Activated B cell treated with CpG ODN at 0.5 μM for 24 hours (primary cell): ENCODE measurements at regions not wholly inside any gene's neighbourhood (a gene's known extent, or its start where the extent isn't known, plus 50 kb on each side); places are given as distances from the start of the nearest gene placed in this dataset.

ENCODE experiments used
- ATAC-seq: fragments of 200-7000 bp; cut with Tn5 transposase; one replicate; pipeline ENCODE4 v1.10.0; 2021; ENCODE audit warnings: low read depth, mild to moderate bottlenecking, moderate library complexity
- CTCF ChIA-PET: fragments of 350-600 bp; sonication (Branson Sonifier 250); formaldehyde crosslinking; loops from one replicate; lab custom pipeline; 2021; ENCODE audit warnings: antibody characterized with exemption; lab: Charles Lee
- POLR2A ChIA-PET: fragments of 350-600 bp; sonication (Branson Sonifier 250); formaldehyde crosslinking; loops from one replicate; lab custom pipeline; 2021; ENCODE audit warnings: antibody characterized with exemption; lab: Charles Lee
- DNase-seq: peaks from one replicate; pipeline ENCODE4 v3.0.0; 2022
- H3K27ac Mint-ChIP-seq: one replicate; pipeline ENCODE4 v1.8.0; 2020; ENCODE audit warnings: mixed read lengths
- H3K27me3 Mint-ChIP-seq: one replicate; pipeline ENCODE4 v1.8.0; 2021; ENCODE audit warnings: mixed read lengths
- H3K36me3 Mint-ChIP-seq: one replicate; pipeline ENCODE4 v1.8.0; 2021; ENCODE audit warnings: low read depth, mixed read lengths
- H3K4me1 Mint-ChIP-seq: one replicate; pipeline ENCODE4 v1.8.0; 2021; ENCODE audit warnings: mixed read lengths
- H3K4me3 Mint-ChIP-seq: one replicate; pipeline ENCODE4 v1.8.0; 2020; ENCODE audit warnings: mild to moderate bottlenecking, mixed read lengths
- H3K9me3 Mint-ChIP-seq: one replicate; pipeline ENCODE4 v1.8.0; 2020; ENCODE audit warnings: mixed read lengths
- intact Hi-C: fragments of 100-400 bp; cut with micrococcal nuclease; formaldehyde crosslinking; loops from one replicate; pipeline ENCODE4 v1.15.1; 2024
- TF ChIP-seq, protein P1 (sequence below): fragments of 200-600 bp; IDR thresholded peaks from one replicate; pipeline ENCODE4 v1.8.0; 2022; ENCODE audit warnings: antibody characterized with exemption, mild to moderate bottlenecking

DNA sequence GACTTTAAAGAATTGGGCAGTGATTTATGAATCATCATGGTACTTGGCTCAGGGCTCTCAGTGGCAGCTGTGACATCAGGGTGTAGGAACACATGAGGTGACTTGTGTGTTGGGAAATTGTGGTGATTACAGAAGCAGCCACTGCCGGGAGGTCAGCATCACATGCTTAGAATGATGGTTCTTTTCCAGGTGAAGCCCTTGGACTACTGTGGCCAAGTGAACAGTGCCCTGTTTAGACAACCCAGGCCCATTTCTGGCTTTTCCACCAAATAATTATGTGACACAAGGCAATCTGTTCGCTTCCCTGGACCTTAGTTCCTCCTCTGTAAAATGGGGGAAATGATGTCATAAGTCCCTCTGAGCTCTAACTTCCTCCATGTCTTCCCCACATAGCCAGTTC, 139.7 kb upstream of the ROPN1 start:
- ChIA-PET CTCF (no interaction called here), POLR2A (no interaction called here)
- H3K4me3 Mint-ChIP-seq: no peak overlapping the region
- no peak for DNase-seq
- no peaks in the 10 kb centered on the region for H3K9me3 Mint-ChIP-seq
- intact Hi-C loops: no loop called here
- no peak for ATAC-seq
- no peak overlapping the region for H3K27ac Mint-ChIP-seq
- TF ChIP-seq, protein P1, sequence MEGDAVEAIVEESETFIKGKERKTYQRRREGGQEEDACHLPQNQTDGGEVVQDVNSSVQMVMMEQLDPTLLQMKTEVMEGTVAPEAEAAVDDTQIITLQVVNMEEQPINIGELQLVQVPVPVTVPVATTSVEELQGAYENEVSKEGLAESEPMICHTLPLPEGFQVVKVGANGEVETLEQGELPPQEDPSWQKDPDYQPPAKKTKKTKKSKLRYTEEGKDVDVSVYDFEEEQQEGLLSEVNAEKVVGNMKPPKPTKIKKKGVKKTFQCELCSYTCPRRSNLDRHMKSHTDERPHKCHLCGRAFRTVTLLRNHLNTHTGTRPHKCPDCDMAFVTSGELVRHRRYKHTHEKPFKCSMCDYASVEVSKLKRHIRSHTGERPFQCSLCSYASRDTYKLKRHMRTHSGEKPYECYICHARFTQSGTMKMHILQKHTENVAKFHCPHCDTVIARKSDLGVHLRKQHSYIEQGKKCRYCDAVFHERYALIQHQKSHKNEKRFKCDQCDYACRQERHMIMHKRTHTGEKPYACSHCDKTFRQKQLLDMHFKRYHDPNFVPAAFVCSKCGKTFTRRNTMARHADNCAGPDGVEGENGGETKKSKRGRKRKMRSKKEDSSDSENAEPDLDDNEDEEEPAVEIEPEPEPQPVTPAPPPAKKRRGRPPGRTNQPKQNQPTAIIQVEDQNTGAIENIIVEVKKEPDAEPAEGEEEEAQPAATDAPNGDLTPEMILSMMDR: no peak
- peaks cover 31% of the 10 kb centered on the region for H3K27me3 Mint-ChIP-seq
- H3K36me3 Mint-ChIP-seq: no peaks in the 10 kb centered on the region
- no peaks in the 10 kb centered on the region for H3K4me1 Mint-ChIP-seq

DNA sequence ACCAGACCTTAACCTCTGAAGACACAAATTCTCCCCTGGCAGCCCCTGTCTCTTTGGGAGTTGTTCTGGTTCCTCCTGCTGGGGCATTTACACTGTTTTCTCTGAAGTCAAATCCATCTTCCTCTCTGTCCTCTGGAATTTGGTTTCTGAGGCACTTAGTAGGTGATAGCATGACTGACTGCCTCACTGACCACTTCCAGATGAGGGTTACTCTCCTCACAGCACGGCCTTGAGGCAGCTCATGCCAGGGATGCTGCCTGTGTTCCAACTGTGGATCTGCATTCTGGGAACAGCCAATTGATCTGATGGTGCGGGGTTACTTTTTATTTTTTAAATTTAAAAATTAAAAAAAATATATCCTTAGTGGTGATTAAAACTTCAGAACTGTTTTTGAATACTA, 140.9 kb upstream of the ROPN1 start:
- H3K27me3 Mint-ChIP-seq: peaks cover 30% of the 10 kb centered on the region
- TF ChIP-seq, protein P1: no peak
- ChIA-PET CTCF (no interaction called here), POLR2A (no interaction called here)
- H3K36me3 Mint-ChIP-seq: no peaks in the 10 kb centered on the region
- no peak overlapping the region for H3K4me3 Mint-ChIP-seq
- no peaks in the 10 kb centered on the region for H3K9me3 Mint-ChIP-seq
- H3K27ac Mint-ChIP-seq: no peak overlapping the region
- ATAC-seq: no peak
- DNase-seq: no peak
- intact Hi-C loops: no loop called here
- no peaks in the 10 kb centered on the region for H3K4me1 Mint-ChIP-seq

GRCh38 chr3:124133366-124133940, 141.5 kb upstream of the ROPN1 start:
- H3K27me3 Mint-ChIP-seq: peaks cover 30% of the 10 kb centered on the region
- H3K9me3 Mint-ChIP-seq: no peaks in the 10 kb centered on the region
- DNase-seq (no peak), ATAC-seq (no peak)
- CTCF ChIA-PET: no interaction called here
- H3K36me3 Mint-ChIP-seq: no peaks in the 10 kb centered on the region
- intact Hi-C loops: no loop called here
- TF ChIP-seq, protein P1: no peak
- no peaks in the 10 kb centered on the region for H3K4me1 Mint-ChIP-seq
- POLR2A ChIA-PET: no interaction called here
- H3K4me3 Mint-ChIP-seq: no peak overlapping the region
- no peak overlapping the region for H3K27ac Mint-ChIP-seq

DNA sequence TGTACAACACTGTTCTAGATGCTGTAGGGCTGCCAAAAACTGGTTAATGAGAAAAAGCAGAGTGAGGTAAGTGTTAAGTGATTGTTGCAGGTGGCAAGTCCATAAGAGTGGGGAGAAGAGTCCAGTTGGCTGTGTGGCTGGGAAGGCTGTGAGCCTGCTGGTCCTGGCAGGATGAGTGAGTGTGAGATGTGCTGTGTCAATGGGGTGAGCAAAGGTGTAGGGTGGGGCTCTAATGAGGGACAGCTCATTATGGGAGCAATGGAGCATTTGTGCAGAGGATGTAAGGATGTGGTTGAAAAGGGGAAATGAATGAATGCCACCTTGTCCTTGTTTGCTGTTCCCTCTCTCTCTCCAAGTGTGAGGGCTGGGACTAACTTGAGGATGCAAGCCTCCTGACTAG, 145.3 kb upstream of the ROPN1 start:
- no peak overlapping the region for H3K4me3 Mint-ChIP-seq
- CTCF ChIA-PET: no interaction called here
- ATAC-seq (no peak), DNase-seq (no peak)
- peaks cover 11% of the 10 kb centered on the region for H3K27me3 Mint-ChIP-seq
- no peaks in the 10 kb centered on the region for H3K36me3 Mint-ChIP-seq
- H3K4me1 Mint-ChIP-seq: no peaks in the 10 kb centered on the region
- no peak overlapping the region for H3K27ac Mint-ChIP-seq
- TF ChIP-seq, protein P1: no peak
- no peaks in the 10 kb centered on the region for H3K9me3 Mint-ChIP-seq
- POLR2A ChIA-PET: no interaction called here
- intact Hi-C loops: no loop called here

DNA sequence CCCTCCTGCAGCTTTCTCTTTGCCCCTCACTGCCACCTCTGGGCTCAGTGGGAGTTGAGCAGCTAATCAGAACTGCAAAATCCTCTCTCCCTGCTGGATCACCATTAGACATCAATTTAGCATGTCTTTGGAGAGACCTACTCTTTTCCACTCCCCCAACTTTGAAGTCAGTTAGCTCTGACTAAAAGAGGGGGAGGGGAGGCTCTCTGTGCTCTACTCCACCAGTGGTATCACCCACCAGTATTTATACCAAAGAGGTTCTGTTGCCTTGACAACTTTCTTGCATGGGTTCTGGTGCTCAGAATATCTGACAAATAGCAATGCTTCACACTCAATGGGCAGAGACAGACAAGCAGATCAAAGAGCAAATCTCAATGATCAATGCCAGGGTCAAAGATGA, 146.2 kb upstream of the ROPN1 start:
- intact Hi-C loops: no loop called here
- Mint-ChIP-seq H3K27ac (no peak overlapping the region), H3K27me3 (peaks cover 10% of the 10 kb centered on the region), H3K4me1 (no peaks in the 10 kb centered on the region), H3K9me3 (no peaks in the 10 kb centered on the region), H3K4me3 (no peak overlapping the region), H3K36me3 (no peaks in the 10 kb centered on the region)
- ChIA-PET POLR2A (no interaction called here), CTCF (no interaction called here)
- TF ChIP-seq, protein P1: no peak
- DNase-seq: no peak
- no peak for ATAC-seq
